AG04450 (cell line): ENCODE measurements at regions not wholly inside any gene's neighbourhood (a gene's known extent, or its start where the extent isn't known, plus 50 kb on each side); places are given as distances from the start of the nearest gene placed in this dataset.
"Not testable (repeated sequence)": the region's sequence is repeated elsewhere in the genome, so short reads cannot be mapped to it uniquely, and the experiment has no call there.

Experiments
- CTCF ChIA-PET: fragments of 300-600, 350-600 bp; formaldehyde crosslinking; extraction: SDS; loops from one replicate; lab custom pipeline; 2022; ENCODE audit warnings: antibody characterized with exemption, inconsistent platforms; lab: Charles Lee
- POLR2A ChIA-PET: fragments of 350-600 bp; formaldehyde crosslinking; extraction: SDS; loops from one replicate; lab custom pipeline; 2021; ENCODE audit warnings: antibody characterized with exemption, inconsistent platforms; lab: Yijun Ruan, JAX
- DNase-seq: peaks from one replicate; pipeline ENCODE4 v3.0.0-alpha.2; 2011; ENCODE audit warnings: low read depth, low spot score
- H3K27ac ChIP-seq: one replicate; pipeline ENCODE4 v1.5.1; 2012; ENCODE audit warnings: low read depth, low read length, control low read depth
- H3K27me3 ChIP-seq: one replicate; pipeline ENCODE4 v1.6.0; 2012; ENCODE audit warnings: low read length; ENCODE audit not compliant: control insufficient read depth, insufficient read depth
- H3K4me3 ChIP-seq: 2 replicates; pipeline ENCODE4 v1.5.1; 2011; ENCODE audit warnings: mild to moderate bottlenecking, low read depth, low read length, control low read depth
- H3K9me3 ChIP-seq: 2 replicates; pipeline ENCODE4 v1.5.1; 2012; ENCODE audit warnings: low read length; ENCODE audit not compliant: control insufficient read depth, insufficient read depth
- TF ChIP-seq, protein P1 (sequence below): IDR thresholded peaks from 2 replicates; pipeline ENCODE4 v1.5.1; 2011; ENCODE audit warnings: low read depth, low read length, control low read depth, inconsistent platforms

DNA sequence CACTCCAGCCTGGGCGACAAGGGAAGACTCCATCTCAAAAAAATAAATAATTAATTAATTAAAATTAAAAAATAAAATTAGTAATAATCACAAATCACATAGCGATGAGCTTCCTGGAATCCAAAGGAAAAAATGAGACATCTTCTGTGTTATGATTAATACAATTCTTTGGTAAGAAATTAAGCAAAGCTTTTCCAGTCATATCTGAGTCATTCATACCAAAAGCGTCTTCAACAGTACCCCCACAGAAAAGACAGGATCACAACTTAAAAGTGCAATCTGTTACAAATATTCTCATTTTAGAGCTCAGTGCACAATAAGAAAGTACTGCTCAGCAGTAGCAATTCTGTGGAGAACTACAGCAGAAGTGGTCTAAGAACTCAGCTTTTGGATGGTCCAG lies 168.5 kb upstream of the MXRA5 start:
- Histone ChIP-seq H3K27ac (peak overlapping the region; percentile 31), H3K27me3 (no peaks in the 10 kb centered on the region), H3K9me3 (no peaks in the 10 kb centered on the region), H3K4me3 (no peak overlapping the region)
- TF ChIP-seq, protein P1, sequence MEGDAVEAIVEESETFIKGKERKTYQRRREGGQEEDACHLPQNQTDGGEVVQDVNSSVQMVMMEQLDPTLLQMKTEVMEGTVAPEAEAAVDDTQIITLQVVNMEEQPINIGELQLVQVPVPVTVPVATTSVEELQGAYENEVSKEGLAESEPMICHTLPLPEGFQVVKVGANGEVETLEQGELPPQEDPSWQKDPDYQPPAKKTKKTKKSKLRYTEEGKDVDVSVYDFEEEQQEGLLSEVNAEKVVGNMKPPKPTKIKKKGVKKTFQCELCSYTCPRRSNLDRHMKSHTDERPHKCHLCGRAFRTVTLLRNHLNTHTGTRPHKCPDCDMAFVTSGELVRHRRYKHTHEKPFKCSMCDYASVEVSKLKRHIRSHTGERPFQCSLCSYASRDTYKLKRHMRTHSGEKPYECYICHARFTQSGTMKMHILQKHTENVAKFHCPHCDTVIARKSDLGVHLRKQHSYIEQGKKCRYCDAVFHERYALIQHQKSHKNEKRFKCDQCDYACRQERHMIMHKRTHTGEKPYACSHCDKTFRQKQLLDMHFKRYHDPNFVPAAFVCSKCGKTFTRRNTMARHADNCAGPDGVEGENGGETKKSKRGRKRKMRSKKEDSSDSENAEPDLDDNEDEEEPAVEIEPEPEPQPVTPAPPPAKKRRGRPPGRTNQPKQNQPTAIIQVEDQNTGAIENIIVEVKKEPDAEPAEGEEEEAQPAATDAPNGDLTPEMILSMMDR, result no peak
- DNase-seq, result no peak
- POLR2A ChIA-PET, result no interaction called here
- CTCF ChIA-PET, result interaction anchor here (1.0 kb wide), 1 partner anchor 34 kb away, joined by 4 read pairs; no protein-coding TSS in a partner anchor

DNA sequence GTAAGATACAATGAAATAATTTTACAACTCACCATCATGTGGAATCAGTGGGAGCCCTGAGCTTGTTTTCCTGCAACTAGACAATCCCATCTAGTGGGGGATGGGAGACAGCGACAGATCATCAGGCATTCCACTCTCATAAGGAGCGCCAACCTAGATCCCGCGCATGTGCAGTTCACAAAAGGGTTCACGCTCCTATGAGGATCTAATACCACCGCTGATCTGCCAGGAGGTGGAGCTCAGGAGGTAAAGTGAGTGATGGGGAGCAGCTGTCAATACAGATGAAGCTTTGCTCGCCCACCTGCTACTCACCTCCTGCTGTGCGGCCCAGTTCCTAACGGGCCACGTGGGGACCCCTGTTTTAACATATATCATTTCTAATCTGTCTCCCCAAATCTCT lies 165.7 kb upstream of the MXRA5 start:
- H3K9me3 ChIP-seq, H3K4me3 ChIP-seq, DNase-seq, CTCF ChIA-PET, H3K27me3 ChIP-seq, H3K27ac ChIP-seq: not testable (repeated sequence)
- POLR2A ChIA-PET, result interaction anchor here (0.7 kb wide), 1 partner anchor 590 kb away, joined by 3 read pairs; no protein-coding TSS in a partner anchor

DNA sequence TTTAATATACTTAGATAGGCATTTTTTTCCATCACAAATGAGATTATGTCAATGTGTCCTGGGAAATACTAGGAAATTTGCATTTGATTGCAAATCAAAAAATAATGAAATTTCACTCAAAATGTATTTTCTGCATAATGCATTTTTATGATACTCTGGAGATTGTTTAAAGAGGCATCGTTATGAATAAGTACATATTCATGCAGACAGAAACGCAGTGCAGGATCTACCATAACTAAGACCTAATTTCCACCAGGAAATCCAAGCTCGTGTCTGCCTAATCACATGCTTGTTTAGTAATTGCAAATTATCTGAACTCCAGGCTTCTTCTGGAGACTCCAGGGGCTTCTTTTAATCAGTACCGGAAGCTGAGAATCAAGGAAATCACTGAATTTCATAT lies 163.5 kb upstream of the MXRA5 start:
- TF ChIP-seq, protein P1, result no peak
- no peak for DNase-seq
- H3K27me3 ChIP-seq, result no peaks in the 10 kb centered on the region
- no peak overlapping the region for H3K4me3 ChIP-seq
- ChIA-PET CTCF (no interaction called here), POLR2A (no interaction called here)
- no peak overlapping the region for H3K27ac ChIP-seq
- H3K9me3 ChIP-seq, result no peaks in the 10 kb centered on the region; the same call in 1 of the 2 replicates

DNA sequence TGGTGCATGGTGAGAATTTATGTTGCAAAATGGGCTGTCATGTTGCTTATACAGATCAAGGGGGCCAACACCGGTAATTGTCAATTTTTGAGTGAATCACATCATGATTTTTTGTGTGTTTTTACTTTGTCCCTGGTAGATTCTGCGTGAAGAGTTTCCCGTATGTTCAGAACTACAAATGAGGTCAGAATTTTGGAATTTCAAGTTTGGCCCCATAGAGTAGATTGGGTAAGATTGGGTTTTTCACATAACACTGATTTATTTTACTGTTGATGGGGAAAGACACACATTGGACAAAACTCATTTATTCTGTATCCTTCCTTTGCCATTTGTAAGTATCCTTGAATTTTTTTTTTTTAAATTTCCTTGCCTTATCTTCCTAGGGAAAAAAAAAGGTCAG lies 158.5 kb upstream of the MXRA5 start:
- CTCF ChIA-PET, result no interaction called here
- no peak overlapping the region for H3K27ac ChIP-seq
- DNase-seq, result no peak

DNA sequence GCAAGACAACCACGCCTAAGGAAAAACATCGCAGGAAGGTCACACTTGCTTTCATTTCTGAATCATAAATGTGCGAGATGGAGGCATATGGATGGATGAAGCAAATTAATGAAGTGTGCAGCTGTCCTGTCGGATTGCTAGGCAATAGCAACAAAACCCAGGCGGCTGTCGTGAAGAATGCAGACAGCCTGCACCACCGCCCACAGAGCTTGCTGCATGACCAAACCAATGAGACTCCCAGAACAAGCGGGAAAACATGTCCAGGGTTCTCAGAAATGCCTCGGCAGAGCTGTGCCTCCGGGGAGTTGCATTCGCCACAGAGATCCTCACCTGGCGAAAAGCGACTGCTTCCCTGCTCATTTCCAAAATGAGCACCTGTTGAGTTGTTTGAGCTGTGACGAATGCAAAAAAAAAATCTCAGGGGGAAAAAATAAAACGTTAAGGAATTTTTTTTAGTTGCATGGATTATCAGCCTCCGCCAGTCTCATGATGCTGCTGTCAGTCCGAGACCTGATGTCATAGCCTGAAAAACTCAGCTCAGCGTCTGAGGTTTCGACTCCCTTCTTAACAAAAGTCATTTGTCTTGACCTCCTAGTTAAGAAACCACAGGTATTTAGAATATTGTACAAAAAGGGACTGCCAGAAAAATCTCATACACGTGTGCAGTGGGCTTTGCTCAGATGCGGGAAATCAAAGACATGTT lies 155.5 kb upstream of the MXRA5 start:
- POLR2A ChIA-PET, result interaction anchor here (0.5 kb wide), 1 partner anchor 19 kb away, joined by 4 read pairs; no protein-coding TSS in a partner anchor
- Histone ChIP-seq H3K9me3 (no peaks in the 10 kb centered on the region), H3K27me3 (no peaks in the 10 kb centered on the region), H3K27ac (no peak overlapping the region), H3K4me3 (no peak overlapping the region)
- CTCF ChIA-PET, result interaction anchor here (0.7 kb wide), 1 partner anchor 46 kb away, joined by 5 read pairs; no protein-coding TSS in a partner anchor
- no peak for DNase-seq
- TF ChIP-seq, protein P1, result no peak

More for the DNA sequence above, 158.5 kb upstream of the MXRA5 start:
- Histone ChIP-seq H3K4me3 (no peak overlapping the region), H3K27me3 (no peaks in the 10 kb centered on the region), H3K9me3 (no peaks in the 10 kb centered on the region; the same call in 1 of the 2 replicates)
- TF ChIP-seq, protein P1, result no peak
- POLR2A ChIA-PET, result no interaction called here

DNA sequence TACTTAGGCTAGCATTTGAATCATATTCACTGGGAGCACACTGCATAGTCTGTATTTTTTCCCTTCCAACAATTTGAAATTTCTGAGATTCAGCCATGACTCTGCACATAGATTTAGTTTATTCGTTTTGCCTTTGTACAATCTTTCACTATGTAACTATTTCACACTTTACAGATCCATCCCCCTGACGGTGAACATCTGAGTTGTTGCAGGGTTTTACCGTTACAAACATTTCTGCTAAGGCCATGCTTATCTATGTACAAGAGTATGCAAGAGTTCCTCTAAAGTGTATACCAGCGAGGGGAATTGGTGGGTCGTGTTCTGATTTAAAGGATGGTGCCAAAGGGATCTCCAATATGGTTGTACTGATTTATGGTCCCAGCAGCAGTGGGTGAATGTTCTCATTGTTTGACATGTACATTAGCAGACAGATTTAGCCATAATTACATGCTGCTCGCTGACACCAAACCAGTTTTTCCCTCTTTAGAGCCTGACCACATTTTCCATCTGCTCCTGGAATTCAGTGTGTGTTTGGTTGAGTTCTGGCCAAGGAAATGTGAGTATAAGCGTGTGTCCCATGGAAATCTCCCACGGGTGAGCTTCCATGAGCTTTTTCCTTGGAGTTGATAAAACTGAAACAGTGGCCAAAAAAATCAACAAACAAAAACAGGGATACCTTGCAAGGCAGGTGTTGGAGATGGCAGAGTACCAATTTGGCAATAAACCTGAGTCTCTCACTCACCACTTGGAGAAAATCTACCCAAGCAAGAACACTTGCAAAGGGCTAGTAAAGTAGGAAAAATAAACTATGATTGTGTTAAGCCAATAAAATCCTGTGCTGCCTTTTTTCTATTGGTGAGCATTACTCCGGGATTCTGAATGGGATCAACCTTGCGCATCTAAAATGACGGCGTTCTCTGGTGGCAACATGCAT lies 149.7 kb upstream of the MXRA5 start:
- CTCF ChIA-PET, H3K4me3 ChIP-seq, H3K9me3 ChIP-seq, H3K27me3 ChIP-seq, H3K27ac ChIP-seq, POLR2A ChIA-PET, DNase-seq: not testable (repeated sequence)
